Skin of body (tissue), 1 donor: ENCODE measurements at regions not wholly inside any gene's neighbourhood (a gene's known extent, or its start where the extent isn't known, plus 50 kb on each side); places are given as distances from the start of the nearest gene placed in this dataset.
"Not testable (repeated sequence)": the region's sequence is repeated elsewhere in the genome, so short reads cannot be mapped to it uniquely, and the experiment has no call there.

Source experiments
- DNase-seq: peaks from one replicate; lab custom pipeline; 2025; lab: John Stamatoyannopoulos, UW

GRCh38 chr19:5259750-5260149 is 80.9 kb downstream of the PTPRS start:
- DNase-seq, result no peak

- DNase-seq, result no peak
These were observed 83.2 kb downstream of the PTPRS start for GRCh38 chr19:5257155-5258045.

- no peak for DNase-seq
These were observed 84.9 kb downstream of the PTPRS start for GRCh38 chr19:5255602-5256231.

GRCh38 chr19:5254944-5255343 is 85.7 kb downstream of the PTPRS start:
- DNase-seq, result no peak

- DNase-seq, result no peak
These were observed 86.1 kb downstream of the PTPRS start for GRCh38 chr19:5254543-5254942.

- DNase-seq, result peak; percentile 22
These were observed 87.1 kb downstream of the PTPRS start for GRCh38 chr19:5253406-5254110.

GRCh38 chr19:5251096-5252065 is 89.2 kb downstream of the PTPRS start:
- DNase-seq, result no peak

GRCh38 chr19:5250127-5250659 is 90.4 kb downstream of the PTPRS start:
- no peak for DNase-seq

- no peak for DNase-seq
These were observed 91.1 kb downstream of the PTPRS start for GRCh38 chr19:5249526-5249925.

- no peak for DNase-seq
These were observed 92.5 kb downstream of the PTPRS start for GRCh38 chr19:5247957-5248705.

- no peak for DNase-seq
These were observed 94.0 kb downstream of the PTPRS start for GRCh38 chr19:5246554-5247155.

- DNase-seq, result no peak
These were observed 94.7 kb downstream of the PTPRS start for GRCh38 chr19:5245631-5246553.

- no peak for DNase-seq
These were observed 96.3 kb downstream of the PTPRS start for GRCh38 chr19:5244351-5244750.

GRCh38 chr19:5243878-5244277 is 96.7 kb downstream of the PTPRS start:
- no peak for DNase-seq

GRCh38 chr19:5241896-5242295 is 98.7 kb downstream of the PTPRS start:
- DNase-seq, result not testable (repeated sequence)

- no peak for DNase-seq
These were observed 100.6 kb downstream of the PTPRS start for GRCh38 chr19:5240011-5240410.

GRCh38 chr19:5238700-5239099 is 101.9 kb downstream of the PTPRS start:
- DNase-seq, result no peak

- no peak for DNase-seq
These were observed 102.6 kb downstream of the PTPRS start for GRCh38 chr19:5237939-5238480.
